CD4-positive, alpha-beta memory T cell (primary cell): ENCODE measurements at regions not wholly inside any gene's neighbourhood (a gene's known extent, or its start where the extent isn't known, plus 50 kb on each side); places are given as distances from the start of the nearest gene placed in this dataset.
A peak's percentile ranks its signal among the peaks of the same experiment; 100 is the strongest.

Source experiments
- CTCF ChIA-PET: fragments of 350-600 bp; sonication (Branson Sonifier 250); formaldehyde crosslinking; loops from one replicate; lab custom pipeline; 2021; ENCODE audit warnings: inconsistent platforms; ENCODE audit not compliant: partially characterized antibody; lab: Charles Lee
- POLR2A ChIA-PET: fragments of 350-600 bp; sonication (Branson Sonifier 250); formaldehyde crosslinking; loops from one replicate; lab custom pipeline; 2021; ENCODE audit not compliant: partially characterized antibody; lab: Charles Lee
- DNase-seq, 5 donors: peaks; one replicate each; pipeline versions ENCODE4 v3.0.0 to v3.0.0-alpha.2; 2020 to 2022; ENCODE audit warnings: mixed read lengths in 1 of 5
- H3K27ac ChIP-seq: one replicate; pipeline ENCODE4 v1.7.0; 2013; ENCODE audit warnings: low read depth, low read length
- H3K27me3 ChIP-seq: 2 replicates; pipeline ENCODE4 v1.7.0; 2013; ENCODE audit warnings: mild to moderate bottlenecking, low read length, moderate library complexity; ENCODE audit not compliant: insufficient read depth
- H3K36me3 ChIP-seq: 2 replicates; pipeline ENCODE4 v1.7.0; 2013; ENCODE audit warnings: mild to moderate bottlenecking, low read length, moderate library complexity; ENCODE audit not compliant: insufficient read depth
- H3K4me1 ChIP-seq: 2 replicates; pipeline ENCODE4 v1.7.0; 2013; ENCODE audit warnings: mild to moderate bottlenecking, low read length, moderate library complexity; ENCODE audit not compliant: insufficient read depth
- H3K4me3 ChIP-seq, 2 donors: one replicate each; pipeline ENCODE4 v1.7.0; 2013; ENCODE audit warnings: low read length in 2 of 2, mild to moderate bottlenecking in 1 of 2
- H3K9me3 ChIP-seq, 2 donors: one replicate each; pipeline ENCODE4 v1.7.0; 2013; ENCODE audit warnings: low read length in 2 of 2, control low read depth in 1 of 2; ENCODE audit not compliant: control insufficient read depth in 1 of 2
- H3K27ac Mint-ChIP-seq, 7 donors: one replicate each; pipeline ENCODE4 v1.8.0; 2020 to 2021; ENCODE audit warnings: mixed read lengths in 7 of 7, mild to moderate bottlenecking in 6 of 7, inconsistent platforms in 3 of 7, moderate library complexity in 3 of 7
- H3K27me3 Mint-ChIP-seq, 2 donors: one replicate each; pipeline ENCODE4 v1.8.0; 2020 to 2021; ENCODE audit warnings: mixed read lengths in 2 of 2
- H3K36me3 Mint-ChIP-seq, 2 donors: one replicate each; pipeline ENCODE4 v1.8.0; 2020 to 2021; ENCODE audit warnings: mixed read lengths in 2 of 2, inconsistent platforms in 1 of 2, mild to moderate bottlenecking in 1 of 2
- H3K4me1 Mint-ChIP-seq, 4 donors: one replicate each; pipeline ENCODE4 v1.8.0; 2020 to 2021; ENCODE audit warnings: mixed read lengths in 4 of 4, mild to moderate bottlenecking in 1 of 4
- H3K4me3 Mint-ChIP-seq, 8 donors: one replicate each; pipeline ENCODE4 v1.8.0; 2020 to 2021; ENCODE audit warnings: mixed read lengths in 8 of 8, mild to moderate bottlenecking in 7 of 8, moderate library complexity in 6 of 8, inconsistent platforms in 3 of 8
- H3K9me3 Mint-ChIP-seq, 8 donors: one replicate each; pipeline ENCODE4 v1.8.0; 2020 to 2021; ENCODE audit warnings: mixed read lengths in 8 of 8, mild to moderate bottlenecking in 5 of 8, inconsistent platforms in 3 of 8, moderate library complexity in 1 of 8
- intact Hi-C: fragments of 100-400 bp; cut with micrococcal nuclease; formaldehyde crosslinking; loops from one replicate; pipeline ENCODE4 v1.15.1; 2023

DNA sequence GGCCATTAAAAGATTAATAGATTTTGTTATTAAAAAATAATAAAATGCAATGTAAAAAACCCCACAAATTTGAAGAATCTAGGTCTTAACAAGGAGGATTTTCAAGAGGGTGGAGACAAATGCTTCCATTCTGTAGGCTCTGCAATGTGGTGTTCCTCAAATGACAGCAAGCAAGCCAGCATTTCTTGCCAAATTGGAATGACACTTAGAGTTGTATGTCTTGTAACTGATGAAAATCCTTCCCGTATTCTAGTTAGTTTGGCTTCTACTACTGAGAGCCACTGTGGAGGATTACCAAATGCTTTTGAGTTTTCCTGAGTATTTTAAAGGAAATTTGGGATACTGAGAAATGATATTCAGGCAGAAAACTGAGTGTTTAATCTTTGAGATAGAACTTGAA is 1225.5 kb upstream of the CITED2 start:
- POLR2A ChIA-PET = no interaction called here

DNA sequence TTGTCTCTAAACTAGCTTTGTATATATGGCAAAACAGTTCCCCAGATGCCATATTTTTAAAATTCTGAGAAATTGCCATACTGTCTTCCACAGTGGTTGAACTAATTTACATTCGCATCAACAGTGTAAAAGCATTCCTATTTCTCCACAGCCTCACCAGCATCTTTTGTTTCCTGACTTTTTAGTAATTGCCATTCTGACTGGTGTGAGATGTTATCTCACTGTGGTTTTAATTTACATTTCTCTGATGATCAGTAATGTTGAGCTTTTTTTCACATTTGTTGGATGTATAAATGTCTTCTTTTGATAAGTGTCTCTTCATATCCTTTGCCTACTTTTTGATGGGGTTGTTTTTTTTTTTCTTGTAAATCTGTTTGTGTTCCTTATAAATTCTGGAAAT is 1222.7 kb upstream of the CITED2 start:
- H3K36me3 Mint-ChIP-seq = no peaks in the 10 kb centered on the region
- CTCF ChIA-PET = no interaction called here
- no peaks in the 10 kb centered on the region for H3K27me3 ChIP-seq
- peaks cover 0 to 5% (median 2%) of the 10 kb centered on the region in 8 donors for H3K9me3 Mint-ChIP-seq
- no peak overlapping the region for H3K4me3 Mint-ChIP-seq
- H3K27ac Mint-ChIP-seq = no peak overlapping the region
- no peaks in the 10 kb centered on the region for H3K36me3 ChIP-seq
- DNase-seq = no peak
- no peaks in the 10 kb centered on the region for H3K9me3 ChIP-seq
- POLR2A ChIA-PET = no interaction called here
- H3K27ac ChIP-seq = no peak overlapping the region
- H3K4me1 ChIP-seq = no peaks in the 10 kb centered on the region
- H3K27me3 Mint-ChIP-seq = peaks cover 0 to 4% of the 10 kb centered on the region in 2 donors
- intact Hi-C loops = no loop called here
- H3K4me3 ChIP-seq = no peak overlapping the region
- H3K4me1 Mint-ChIP-seq = no peaks in the 10 kb centered on the region

More for the DNA sequence above, 1225.5 kb upstream of the CITED2 start:
- Histone ChIP-seq H3K4me1 (no peaks in the 10 kb centered on the region), H3K36me3 (no peaks in the 10 kb centered on the region), H3K27me3 (no peaks in the 10 kb centered on the region), H3K4me3 (no peak overlapping the region), H3K9me3 (no peaks in the 10 kb centered on the region), H3K27ac (no peak overlapping the region)
- Mint-ChIP-seq H3K9me3 (no peaks in the 10 kb centered on the region), H3K4me3 (no peak overlapping the region), H3K27me3 (peaks cover 2 to 3% of the 10 kb centered on the region in 2 donors), H3K27ac (no peak overlapping the region), H3K4me1 (no peaks in the 10 kb centered on the region), H3K36me3 (no peaks in the 10 kb centered on the region)
- no peak for DNase-seq
- CTCF ChIA-PET = no interaction called here
- intact Hi-C loops = no loop called here

DNA sequence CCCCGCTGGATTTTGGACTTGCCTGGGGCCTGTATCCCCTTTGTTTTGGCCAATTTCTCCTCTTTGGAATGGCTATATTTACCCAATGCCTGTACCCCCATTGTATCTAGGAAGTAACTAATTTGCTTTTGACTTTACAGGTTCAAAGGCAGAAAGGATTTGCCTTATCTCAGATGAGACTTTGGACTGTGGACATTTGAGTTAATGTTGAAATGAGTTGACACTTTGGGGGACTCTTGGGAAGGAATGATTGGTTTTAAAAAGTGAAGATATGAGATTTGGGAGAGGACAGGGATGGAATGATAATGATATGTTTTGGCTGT is 1220.3 kb upstream of the CITED2 start:
- H3K9me3 Mint-ChIP-seq = peaks cover 0 to 5% (median 2%) of the 10 kb centered on the region in 8 donors
- no peak overlapping the region for H3K27ac ChIP-seq
- POLR2A ChIA-PET = no interaction called here
- peaks cover 0 to 2% of the 10 kb centered on the region in 2 donors for H3K27me3 Mint-ChIP-seq
- CTCF ChIA-PET = no interaction called here
- no peaks in the 10 kb centered on the region for H3K27me3 ChIP-seq
- no peaks in the 10 kb centered on the region for H3K4me1 Mint-ChIP-seq
- DNase-seq = no peak
- intact Hi-C loops = no loop called here
- no peaks in the 10 kb centered on the region for H3K9me3 ChIP-seq
- H3K4me3 Mint-ChIP-seq = no peak overlapping the region
- H3K36me3 ChIP-seq = no peaks in the 10 kb centered on the region
- H3K27ac Mint-ChIP-seq = no peak overlapping the region
- H3K4me3 ChIP-seq = no peak overlapping the region
- no peaks in the 10 kb centered on the region for H3K36me3 Mint-ChIP-seq
- H3K4me1 ChIP-seq = no peaks in the 10 kb centered on the region

DNA sequence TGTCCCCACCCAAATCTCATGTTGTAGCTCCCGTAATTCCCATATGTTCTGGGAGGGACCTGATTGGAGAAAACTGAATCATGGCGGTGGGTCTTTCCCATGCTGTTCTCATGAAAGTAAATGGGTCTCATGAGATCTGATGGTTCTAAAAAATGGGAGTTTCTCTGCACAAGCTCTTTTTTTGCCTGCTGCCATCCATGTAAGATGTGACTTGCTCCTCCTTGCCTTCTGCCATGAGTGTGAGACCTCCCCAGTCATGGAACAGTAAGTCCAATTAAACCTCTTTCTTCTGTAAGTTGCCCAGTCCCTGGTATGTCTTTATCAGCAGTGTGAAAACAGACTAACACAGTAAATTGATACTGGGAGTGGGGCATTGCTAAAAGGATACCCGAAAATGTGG is 1218.4 kb upstream of the CITED2 start:
- H3K9me3 ChIP-seq = no peaks in the 10 kb centered on the region
- intact Hi-C loops = no loop called here
- CTCF ChIA-PET = no interaction called here
- no peaks in the 10 kb centered on the region for H3K4me1 Mint-ChIP-seq
- no peaks in the 10 kb centered on the region for H3K36me3 ChIP-seq
- no peak overlapping the region for H3K4me3 ChIP-seq
- no peaks in the 10 kb centered on the region for H3K27me3 ChIP-seq
- H3K4me3 Mint-ChIP-seq = no peak overlapping the region
- POLR2A ChIA-PET = no interaction called here
- no peaks in the 10 kb centered on the region for H3K36me3 Mint-ChIP-seq
- no peak overlapping the region for H3K27ac ChIP-seq
- no peak for DNase-seq
- H3K27me3 Mint-ChIP-seq = peaks cover 0 to 2% of the 10 kb centered on the region in 2 donors
- H3K4me1 ChIP-seq = no peaks in the 10 kb centered on the region
- peak overlapping the region in 1 of 7 donors; percentile 9 for H3K27ac Mint-ChIP-seq
- peaks cover 0 to 5% (median 2%) of the 10 kb centered on the region in 8 donors for H3K9me3 Mint-ChIP-seq

DNA sequence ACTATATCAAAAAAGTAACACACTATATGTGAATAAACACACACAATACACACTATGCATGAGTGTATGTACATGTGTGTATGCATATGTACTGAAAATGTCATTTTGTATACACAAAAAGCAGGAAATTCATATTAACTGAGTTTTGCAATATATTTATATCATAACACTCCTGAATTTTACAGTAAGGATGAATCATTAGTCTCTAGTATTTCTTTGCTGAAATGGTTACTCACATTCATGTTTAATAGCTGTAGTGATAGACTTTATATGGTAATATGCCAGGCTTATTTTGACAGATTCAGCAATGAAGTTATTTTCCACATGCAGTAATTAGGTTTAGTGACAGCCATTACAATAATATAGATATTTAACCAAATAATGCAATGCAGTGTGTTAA is 1216.2 kb upstream of the CITED2 start:
- no peak overlapping the region for H3K4me3 ChIP-seq
- H3K9me3 ChIP-seq = no peaks in the 10 kb centered on the region
- peaks cover 0 to 4% of the 10 kb centered on the region in 2 donors for H3K27me3 Mint-ChIP-seq
- H3K4me1 Mint-ChIP-seq = no peaks in the 10 kb centered on the region
- ChIA-PET CTCF (no interaction called here), POLR2A (no interaction called here)
- no peaks in the 10 kb centered on the region for H3K27me3 ChIP-seq
- H3K9me3 Mint-ChIP-seq = peaks cover 0 to 5% (median 2%) of the 10 kb centered on the region in 8 donors
- intact Hi-C loops = no loop called here
- H3K27ac ChIP-seq = no peak overlapping the region
- no peak overlapping the region for H3K27ac Mint-ChIP-seq
- no peaks in the 10 kb centered on the region for H3K4me1 ChIP-seq
- DNase-seq = no peak
- H3K36me3 Mint-ChIP-seq = no peaks in the 10 kb centered on the region
- no peak overlapping the region for H3K4me3 Mint-ChIP-seq
- H3K36me3 ChIP-seq = no peaks in the 10 kb centered on the region

DNA sequence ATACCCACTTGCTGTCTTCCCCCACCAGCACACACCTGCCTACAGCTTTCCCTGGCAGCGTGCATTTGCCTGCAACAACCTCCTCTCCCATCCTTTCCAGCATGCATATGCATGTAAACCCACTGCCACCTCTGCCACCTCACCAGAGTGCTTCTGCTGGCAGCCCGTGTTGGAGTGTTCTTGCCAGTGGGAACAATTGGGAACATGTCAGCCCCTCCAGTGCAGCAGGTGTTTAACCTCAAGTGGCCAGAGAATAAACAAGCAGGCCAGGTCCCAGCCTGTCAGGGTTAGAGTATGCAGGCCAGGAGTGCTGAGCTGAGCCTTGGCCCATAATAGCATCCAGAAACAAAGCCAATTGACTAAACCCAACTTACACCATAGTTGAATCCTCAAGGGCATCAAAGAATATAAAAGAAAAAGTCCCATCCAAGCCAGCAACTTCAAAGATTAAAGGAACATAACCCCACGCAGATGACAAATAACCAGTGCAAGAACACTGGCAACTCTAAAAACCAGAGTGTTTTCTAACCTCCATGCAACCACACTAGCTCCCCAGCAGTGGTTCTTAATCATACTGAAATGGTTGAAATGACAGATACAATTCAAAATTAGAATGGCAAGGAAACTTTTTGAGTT is 1212.1 kb upstream of the CITED2 start:
- ChIA-PET POLR2A (no interaction called here), CTCF (no interaction called here)
- H3K27me3 Mint-ChIP-seq = peaks cover 0 to 1% of the 10 kb centered on the region in 2 donors
- H3K27me3 ChIP-seq = no peaks in the 10 kb centered on the region
- H3K36me3 ChIP-seq = no peaks in the 10 kb centered on the region
- H3K36me3 Mint-ChIP-seq = no peaks in the 10 kb centered on the region
- H3K9me3 Mint-ChIP-seq = no peaks in the 10 kb centered on the region
- H3K4me3 Mint-ChIP-seq = no peak overlapping the region
- no peak overlapping the region for H3K27ac ChIP-seq
- H3K27ac Mint-ChIP-seq = no peak overlapping the region
- H3K4me3 ChIP-seq = no peak overlapping the region
- no peaks in the 10 kb centered on the region for H3K4me1 ChIP-seq
- DNase-seq = no peak
- no peaks in the 10 kb centered on the region for H3K9me3 ChIP-seq
- H3K4me1 Mint-ChIP-seq = peaks cover 0 to 2% (median under 1%) of the 10 kb centered on the region in 4 donors
- intact Hi-C loops = no loop called here

DNA sequence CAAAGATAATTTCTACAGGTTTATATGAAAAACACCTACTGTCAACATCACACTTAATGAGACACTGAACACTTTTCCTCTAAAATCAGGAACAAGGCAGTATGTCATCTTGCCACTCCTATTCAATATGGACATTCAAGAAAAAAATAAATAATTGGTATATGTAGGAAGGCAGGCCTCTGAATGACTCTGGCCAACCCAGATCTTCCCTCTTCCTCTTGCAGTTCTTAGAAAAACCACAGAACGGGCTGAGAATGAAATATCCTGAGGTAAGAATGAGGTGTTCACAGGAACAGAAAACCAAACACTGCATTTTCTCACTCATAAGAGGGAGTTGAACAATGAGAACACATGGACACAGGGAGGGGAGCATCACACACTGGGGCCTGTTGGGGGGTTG is 1207.2 kb upstream of the CITED2 start:
- no peaks in the 10 kb centered on the region for H3K9me3 ChIP-seq
- POLR2A ChIA-PET = no interaction called here
- no peak for DNase-seq
- no peaks in the 10 kb centered on the region for H3K36me3 ChIP-seq
- no peaks in the 10 kb centered on the region for H3K4me1 ChIP-seq
- no peak overlapping the region for H3K4me3 ChIP-seq
- peaks cover 0 to 2% (median under 1%) of the 10 kb centered on the region in 4 donors for H3K4me1 Mint-ChIP-seq
- no peaks in the 10 kb centered on the region for H3K9me3 Mint-ChIP-seq
- H3K4me3 Mint-ChIP-seq = no peak overlapping the region
- no peak overlapping the region for H3K27ac ChIP-seq
- CTCF ChIA-PET = no interaction called here
- peaks cover 0 to 2% of the 10 kb centered on the region in 2 donors for H3K27me3 Mint-ChIP-seq
- H3K27ac Mint-ChIP-seq = peak overlapping the region in 1 of 7 donors; percentile 49
- intact Hi-C loops = no loop called here
- H3K36me3 Mint-ChIP-seq = no peaks in the 10 kb centered on the region
- H3K27me3 ChIP-seq = no peaks in the 10 kb centered on the region

DNA sequence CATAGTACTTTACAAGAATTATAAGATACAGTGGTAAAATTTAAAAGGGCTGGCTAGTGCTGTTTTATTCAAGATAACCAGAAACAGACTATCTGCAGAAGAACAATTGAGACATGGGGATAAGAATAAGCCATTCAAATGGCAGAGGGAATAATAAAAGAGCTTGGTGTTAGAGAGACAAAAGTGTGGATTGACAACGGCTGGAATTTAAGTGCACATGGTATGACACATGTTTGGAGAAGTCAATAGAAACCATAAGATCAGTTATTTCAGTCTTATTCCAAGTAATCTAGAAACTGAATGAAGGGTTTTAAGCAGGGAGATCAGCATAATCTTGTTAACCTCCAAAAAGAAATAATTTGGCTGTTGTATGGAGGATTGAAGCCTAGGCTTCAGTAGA is 1205.5 kb upstream of the CITED2 start:
- no peaks in the 10 kb centered on the region for H3K9me3 ChIP-seq
- intact Hi-C loops = no loop called here
- no peaks in the 10 kb centered on the region for H3K36me3 Mint-ChIP-seq
- no peak overlapping the region for H3K27ac ChIP-seq
- H3K27me3 ChIP-seq = no peaks in the 10 kb centered on the region
- H3K27ac Mint-ChIP-seq = peak overlapping the region in 1 of 7 donors; percentile 42
- peaks cover 0 to 2% of the 10 kb centered on the region in 2 donors for H3K27me3 Mint-ChIP-seq
- no peak for DNase-seq
- POLR2A ChIA-PET = no interaction called here
- peaks cover 0 to 2% (median under 1%) of the 10 kb centered on the region in 4 donors for H3K4me1 Mint-ChIP-seq
- no peak overlapping the region for H3K4me3 Mint-ChIP-seq
- no peaks in the 10 kb centered on the region for H3K36me3 ChIP-seq
- CTCF ChIA-PET = no interaction called here
- no peaks in the 10 kb centered on the region for H3K9me3 Mint-ChIP-seq
- no peak overlapping the region for H3K4me3 ChIP-seq
- H3K4me1 ChIP-seq = no peaks in the 10 kb centered on the region
